ENCODE measurements at regions not wholly inside any gene's neighbourhood (a gene's known extent, or its start where the extent isn't known, plus 50 kb on each side); places are given as distances from the start of the nearest gene placed in this dataset.

DNA sequence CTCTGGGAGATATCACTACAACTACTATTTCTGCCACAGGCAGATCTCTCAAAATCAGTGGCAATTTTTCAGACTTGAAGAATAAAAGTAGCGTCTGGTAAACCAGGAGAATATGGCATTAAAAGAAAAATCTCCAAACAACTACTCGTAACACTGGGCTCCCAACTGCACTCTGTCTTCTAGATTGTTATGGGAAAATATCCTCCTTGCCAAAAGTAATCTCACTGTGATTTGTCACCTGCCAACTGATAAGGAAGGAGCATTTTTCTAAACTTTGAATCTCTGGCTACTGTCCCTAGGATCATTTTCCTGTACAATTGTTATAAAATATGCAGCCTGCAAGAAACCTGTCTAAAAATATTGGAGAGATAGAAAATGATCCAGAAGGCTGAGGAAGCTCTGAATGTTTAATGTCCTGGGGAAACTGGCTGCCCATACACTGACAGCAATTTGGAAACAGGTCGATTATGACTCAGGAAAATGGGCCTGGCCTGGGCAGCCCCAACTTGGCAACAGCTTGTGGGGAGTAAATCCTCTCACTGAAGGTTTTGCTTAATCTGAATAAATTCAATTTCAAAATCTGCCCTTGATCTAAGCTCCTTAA, 90.5 kb upstream of the DBX1 start:
- Histone ChIP-seq H3K4me1 (ENCODE audit: insufficient read depth) (peaks cover 39% of the 10 kb centered on the region), H3K4me2 (no peak overlapping the region), H3K9me2 (ENCODE audit: insufficient read depth) (no peaks in the 10 kb centered on the region), H2AFZ (no peak overlapping the region), H4K20me1 (replicated peaks; ENCODE audit: insufficient read depth) (no peaks in the 10 kb centered on the region), H3K36me3 (ENCODE audit: insufficient read depth) (no peaks in the 10 kb centered on the region), H3K79me2 (replicated peaks; ENCODE audit: insufficient read depth) (no peaks in the 10 kb centered on the region), H3K4me3 (no peak overlapping the region), H3F3A (replicated peaks; ENCODE audit: low read depth) (no peaks in the 10 kb centered on the region), H3K27me3 (ENCODE audit: insufficient read depth) (peaks cover 34% of the 10 kb centered on the region), H3K27ac (ENCODE audit: low read depth) (no peak overlapping the region)
- H3K4me1 Mint-ChIP-seq = peaks cover 32% of the 10 kb centered on the region
- H3K27me3 Mint-ChIP-seq (ENCODE audit: insufficient read depth, low read depth, poor library complexity) = peaks cover 6% of the 10 kb centered on the region
- H3K9me3 Mint-ChIP-seq = no peaks in the 10 kb centered on the region
- ATAC-seq (no peak), DNase-seq (ENCODE audit: low spot score) (no peak)
- H3K4me3 Mint-ChIP-seq = no peak overlapping the region
- H3K27ac Mint-ChIP-seq = no peak overlapping the region
- TF ChIP-seq, protein P1, sequence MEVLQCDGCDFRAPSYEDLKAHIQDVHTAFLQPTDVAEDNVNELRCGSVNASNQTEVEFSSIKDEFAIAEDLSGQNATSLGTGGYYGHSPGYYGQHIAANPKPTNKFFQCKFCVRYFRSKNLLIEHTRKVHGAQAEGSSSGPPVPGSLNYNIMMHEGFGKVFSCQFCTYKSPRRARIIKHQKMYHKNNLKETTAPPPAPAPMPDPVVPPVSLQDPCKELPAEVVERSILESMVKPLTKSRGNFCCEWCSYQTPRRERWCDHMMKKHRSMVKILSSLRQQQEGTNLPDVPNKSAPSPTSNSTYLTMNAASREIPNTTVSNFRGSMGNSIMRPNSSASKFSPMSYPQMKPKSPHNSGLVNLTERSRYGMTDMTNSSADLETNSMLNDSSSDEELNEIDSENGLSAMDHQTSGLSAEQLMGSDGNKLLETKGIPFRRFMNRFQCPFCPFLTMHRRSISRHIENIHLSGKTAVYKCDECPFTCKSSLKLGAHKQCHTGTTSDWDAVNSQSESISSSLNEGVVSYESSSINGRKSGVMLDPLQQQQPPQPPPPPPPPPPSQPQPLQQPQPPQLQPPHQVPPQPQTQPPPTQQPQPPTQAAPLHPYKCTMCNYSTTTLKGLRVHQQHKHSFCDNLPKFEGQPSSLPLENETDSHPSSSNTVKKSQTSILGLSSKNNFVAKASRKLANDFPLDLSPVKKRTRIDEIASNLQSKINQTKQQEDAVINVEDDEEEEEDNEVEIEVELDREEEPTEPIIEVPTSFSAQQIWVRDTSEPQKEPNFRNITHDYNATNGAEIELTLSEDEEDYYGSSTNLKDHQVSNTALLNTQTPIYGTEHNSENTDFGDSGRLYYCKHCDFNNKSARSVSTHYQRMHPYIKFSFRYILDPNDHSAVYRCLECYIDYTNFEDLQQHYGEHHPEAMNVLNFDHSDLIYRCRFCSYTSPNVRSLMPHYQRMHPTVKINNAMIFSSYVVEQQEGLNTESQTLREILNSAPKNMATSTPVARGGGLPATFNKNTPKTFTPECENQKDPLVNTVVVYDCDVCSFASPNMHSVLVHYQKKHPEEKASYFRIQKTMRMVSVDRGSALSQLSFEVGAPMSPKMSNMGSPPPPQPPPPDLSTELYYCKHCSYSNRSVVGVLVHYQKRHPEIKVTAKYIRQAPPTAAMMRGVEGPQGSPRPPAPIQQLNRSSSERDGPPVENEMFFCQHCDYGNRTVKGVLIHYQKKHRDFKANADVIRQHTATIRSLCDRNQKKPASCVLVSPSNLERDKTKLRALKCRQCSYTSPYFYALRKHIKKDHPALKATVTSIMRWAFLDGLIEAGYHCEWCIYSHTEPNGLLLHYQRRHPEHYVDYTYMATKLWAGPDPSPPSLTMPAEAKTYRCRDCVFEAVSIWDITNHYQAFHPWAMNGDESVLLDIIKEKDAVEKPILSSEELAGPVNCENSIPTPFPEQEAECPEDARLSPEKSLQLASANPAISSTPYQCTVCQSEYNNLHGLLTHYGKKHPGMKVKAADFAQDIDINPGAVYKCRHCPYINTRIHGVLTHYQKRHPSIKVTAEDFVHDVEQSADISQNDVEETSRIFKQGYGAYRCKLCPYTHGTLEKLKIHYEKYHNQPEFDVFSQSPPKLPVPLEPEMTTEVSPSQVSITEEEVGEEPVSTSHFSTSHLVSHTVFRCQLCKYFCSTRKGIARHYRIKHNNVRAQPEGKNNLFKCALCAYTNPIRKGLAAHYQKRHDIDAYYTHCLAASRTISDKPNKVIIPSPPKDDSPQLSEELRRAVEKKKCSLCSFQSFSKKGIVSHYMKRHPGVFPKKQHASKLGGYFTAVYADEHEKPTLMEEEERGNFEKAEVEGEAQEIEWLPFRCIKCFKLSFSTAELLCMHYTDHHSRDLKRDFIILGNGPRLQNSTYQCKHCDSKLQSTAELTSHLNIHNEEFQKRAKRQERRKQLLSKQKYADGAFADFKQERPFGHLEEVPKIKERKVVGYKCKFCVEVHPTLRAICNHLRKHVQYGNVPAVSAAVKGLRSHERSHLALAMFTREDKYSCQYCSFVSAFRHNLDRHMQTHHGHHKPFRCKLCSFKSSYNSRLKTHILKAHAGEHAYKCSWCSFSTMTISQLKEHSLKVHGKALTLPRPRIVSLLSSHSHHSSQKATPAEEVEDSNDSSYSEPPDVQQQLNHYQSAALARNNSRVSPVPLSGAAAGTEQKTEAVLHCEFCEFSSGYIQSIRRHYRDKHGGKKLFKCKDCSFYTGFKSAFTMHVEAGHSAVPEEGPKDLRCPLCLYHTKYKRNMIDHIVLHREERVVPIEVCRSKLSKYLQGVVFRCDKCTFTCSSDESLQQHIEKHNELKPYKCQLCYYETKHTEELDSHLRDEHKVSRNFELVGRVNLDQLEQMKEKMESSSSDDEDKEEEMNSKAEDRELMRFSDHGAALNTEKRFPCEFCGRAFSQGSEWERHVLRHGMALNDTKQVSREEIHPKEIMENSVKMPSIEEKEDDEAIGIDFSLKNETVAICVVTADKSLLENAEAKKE (CRISPR knock-in tag; IDR thresholded peaks at IDR 0.05) = no peak
- no peak for TF ChIP-seq STAT1 (IDR thresholded peaks at IDR 0.05; ENCODE audit: unreplicated experiment)
- TF ChIP-seq EZH2 (IDR thresholded peaks at IDR 0.05; ENCODE audit: low read depth, unreplicated experiment) = no peak
- no peak for TF ChIP-seq JUNB (IDR thresholded peaks at IDR 0.05; ENCODE audit: unreplicated experiment)
- TF ChIP-seq, protein P2, sequence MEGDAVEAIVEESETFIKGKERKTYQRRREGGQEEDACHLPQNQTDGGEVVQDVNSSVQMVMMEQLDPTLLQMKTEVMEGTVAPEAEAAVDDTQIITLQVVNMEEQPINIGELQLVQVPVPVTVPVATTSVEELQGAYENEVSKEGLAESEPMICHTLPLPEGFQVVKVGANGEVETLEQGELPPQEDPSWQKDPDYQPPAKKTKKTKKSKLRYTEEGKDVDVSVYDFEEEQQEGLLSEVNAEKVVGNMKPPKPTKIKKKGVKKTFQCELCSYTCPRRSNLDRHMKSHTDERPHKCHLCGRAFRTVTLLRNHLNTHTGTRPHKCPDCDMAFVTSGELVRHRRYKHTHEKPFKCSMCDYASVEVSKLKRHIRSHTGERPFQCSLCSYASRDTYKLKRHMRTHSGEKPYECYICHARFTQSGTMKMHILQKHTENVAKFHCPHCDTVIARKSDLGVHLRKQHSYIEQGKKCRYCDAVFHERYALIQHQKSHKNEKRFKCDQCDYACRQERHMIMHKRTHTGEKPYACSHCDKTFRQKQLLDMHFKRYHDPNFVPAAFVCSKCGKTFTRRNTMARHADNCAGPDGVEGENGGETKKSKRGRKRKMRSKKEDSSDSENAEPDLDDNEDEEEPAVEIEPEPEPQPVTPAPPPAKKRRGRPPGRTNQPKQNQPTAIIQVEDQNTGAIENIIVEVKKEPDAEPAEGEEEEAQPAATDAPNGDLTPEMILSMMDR (conservative IDR thresholded peaks at IDR 0.05; ENCODE audit: low read depth in 2 of 2) = no peak
- TF ChIP-seq EZH2phosphoT487 (IDR thresholded peaks at IDR 0.05; ENCODE audit: unreplicated experiment) = no peak
- TF ChIP-seq, protein P3, sequence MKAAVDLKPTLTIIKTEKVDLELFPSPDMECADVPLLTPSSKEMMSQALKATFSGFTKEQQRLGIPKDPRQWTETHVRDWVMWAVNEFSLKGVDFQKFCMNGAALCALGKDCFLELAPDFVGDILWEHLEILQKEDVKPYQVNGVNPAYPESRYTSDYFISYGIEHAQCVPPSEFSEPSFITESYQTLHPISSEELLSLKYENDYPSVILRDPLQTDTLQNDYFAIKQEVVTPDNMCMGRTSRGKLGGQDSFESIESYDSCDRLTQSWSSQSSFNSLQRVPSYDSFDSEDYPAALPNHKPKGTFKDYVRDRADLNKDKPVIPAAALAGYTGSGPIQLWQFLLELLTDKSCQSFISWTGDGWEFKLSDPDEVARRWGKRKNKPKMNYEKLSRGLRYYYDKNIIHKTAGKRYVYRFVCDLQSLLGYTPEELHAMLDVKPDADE (IDR thresholded peaks at IDR 0.05) = no peak
- TF ChIP-seq ZNF114 (CRISPR knock-in tag; IDR thresholded peaks at IDR 0.05) = no peak
- no peak for TF ChIP-seq REST (IDR thresholded peaks at IDR 0.05; ENCODE audit: unreplicated experiment)
- no peak for TF ChIP-seq ZNF331 (CRISPR knock-in tag; IDR thresholded peaks at IDR 0.05; ENCODE audit: low read depth)
- no peak for TF ChIP-seq CREB1 (CRISPR knock-in tag; IDR thresholded peaks at IDR 0.05; ENCODE audit: low read depth)
- no peaks in the 10 kb centered on the region for H3K36me3 Mint-ChIP-seq (ENCODE audit: low read depth)

All from GM23338 (cell line).